ENCODE measurements at regions not wholly inside any gene's neighbourhood (a gene's known extent, or its start where the extent isn't known, plus 50 kb on each side); places are given as distances from the start of the nearest gene placed in this dataset.

DNA sequence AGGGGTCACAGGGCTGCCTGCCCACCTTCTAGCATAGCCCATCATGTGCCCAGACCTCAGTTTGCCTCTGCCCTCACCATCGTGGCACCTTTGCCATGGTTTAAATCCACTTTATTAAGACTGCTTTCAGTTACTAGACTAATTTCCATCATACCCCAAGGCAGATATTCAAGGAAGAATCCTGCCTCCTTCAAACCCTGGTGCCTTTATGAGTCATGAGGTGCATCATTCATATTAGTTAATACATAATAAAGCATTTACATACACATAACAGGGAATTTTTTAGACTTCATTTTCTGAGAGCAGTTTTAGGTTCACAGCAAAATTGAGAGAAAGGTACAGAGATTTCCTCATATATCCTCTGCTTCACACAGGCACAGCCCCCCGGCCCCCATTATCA is 62.8 kb downstream of the CXCL12 start:
- no peak for ATAC-seq
- no peak for TF ChIP-seq RARB (CRISPR knock-in tag; IDR thresholded peaks at IDR 0.05)
- no peak for TF ChIP-seq TCF4 (CRISPR knock-in tag; IDR thresholded peaks at IDR 0.05; ENCODE audit: borderline replicate concordance)
- no peak for TF ChIP-seq ZNF8 (CRISPR knock-in tag; IDR thresholded peaks at IDR 0.05)
- TF ChIP-seq ESRRG (CRISPR knock-in tag; IDR thresholded peaks at IDR 0.05), result no peak
- TF ChIP-seq ZC3H10 (CRISPR knock-in tag; IDR thresholded peaks at IDR 0.05), result no peak
- TF ChIP-seq, protein P1, sequence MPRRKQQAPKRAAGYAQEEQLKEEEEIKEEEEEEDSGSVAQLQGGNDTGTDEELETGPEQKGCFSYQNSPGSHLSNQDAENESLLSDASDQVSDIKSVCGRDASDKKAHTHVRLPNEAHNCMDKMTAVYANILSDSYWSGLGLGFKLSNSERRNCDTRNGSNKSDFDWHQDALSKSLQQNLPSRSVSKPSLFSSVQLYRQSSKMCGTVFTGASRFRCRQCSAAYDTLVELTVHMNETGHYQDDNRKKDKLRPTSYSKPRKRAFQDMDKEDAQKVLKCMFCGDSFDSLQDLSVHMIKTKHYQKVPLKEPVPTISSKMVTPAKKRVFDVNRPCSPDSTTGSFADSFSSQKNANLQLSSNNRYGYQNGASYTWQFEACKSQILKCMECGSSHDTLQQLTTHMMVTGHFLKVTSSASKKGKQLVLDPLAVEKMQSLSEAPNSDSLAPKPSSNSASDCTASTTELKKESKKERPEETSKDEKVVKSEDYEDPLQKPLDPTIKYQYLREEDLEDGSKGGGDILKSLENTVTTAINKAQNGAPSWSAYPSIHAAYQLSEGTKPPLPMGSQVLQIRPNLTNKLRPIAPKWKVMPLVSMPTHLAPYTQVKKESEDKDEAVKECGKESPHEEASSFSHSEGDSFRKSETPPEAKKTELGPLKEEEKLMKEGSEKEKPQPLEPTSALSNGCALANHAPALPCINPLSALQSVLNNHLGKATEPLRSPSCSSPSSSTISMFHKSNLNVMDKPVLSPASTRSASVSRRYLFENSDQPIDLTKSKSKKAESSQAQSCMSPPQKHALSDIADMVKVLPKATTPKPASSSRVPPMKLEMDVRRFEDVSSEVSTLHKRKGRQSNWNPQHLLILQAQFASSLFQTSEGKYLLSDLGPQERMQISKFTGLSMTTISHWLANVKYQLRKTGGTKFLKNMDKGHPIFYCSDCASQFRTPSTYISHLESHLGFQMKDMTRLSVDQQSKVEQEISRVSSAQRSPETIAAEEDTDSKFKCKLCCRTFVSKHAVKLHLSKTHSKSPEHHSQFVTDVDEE (CRISPR knock-in tag; IDR thresholded peaks at IDR 0.05), result no peak
- no peak for TF ChIP-seq CSDC2 (CRISPR knock-in tag; IDR thresholded peaks at IDR 0.05)
- TF ChIP-seq, protein P2, sequence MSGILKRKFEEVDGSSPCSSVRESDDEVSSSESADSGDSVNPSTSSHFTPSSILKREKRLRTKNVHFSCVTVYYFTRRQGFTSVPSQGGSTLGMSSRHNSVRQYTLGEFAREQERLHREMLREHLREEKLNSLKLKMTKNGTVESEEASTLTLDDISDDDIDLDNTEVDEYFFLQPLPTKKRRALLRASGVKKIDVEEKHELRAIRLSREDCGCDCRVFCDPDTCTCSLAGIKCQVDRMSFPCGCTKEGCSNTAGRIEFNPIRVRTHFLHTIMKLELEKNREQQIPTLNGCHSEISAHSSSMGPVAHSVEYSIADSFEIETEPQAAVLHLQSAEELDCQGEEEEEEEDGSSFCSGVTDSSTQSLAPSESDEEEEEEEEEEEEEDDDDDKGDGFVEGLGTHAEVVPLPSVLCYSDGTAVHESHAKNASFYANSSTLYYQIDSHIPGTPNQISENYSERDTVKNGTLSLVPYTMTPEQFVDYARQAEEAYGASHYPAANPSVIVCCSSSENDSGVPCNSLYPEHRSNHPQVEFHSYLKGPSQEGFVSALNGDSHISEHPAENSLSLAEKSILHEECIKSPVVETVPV (CRISPR knock-in tag; IDR thresholded peaks at IDR 0.05), result no peak

DNA sequence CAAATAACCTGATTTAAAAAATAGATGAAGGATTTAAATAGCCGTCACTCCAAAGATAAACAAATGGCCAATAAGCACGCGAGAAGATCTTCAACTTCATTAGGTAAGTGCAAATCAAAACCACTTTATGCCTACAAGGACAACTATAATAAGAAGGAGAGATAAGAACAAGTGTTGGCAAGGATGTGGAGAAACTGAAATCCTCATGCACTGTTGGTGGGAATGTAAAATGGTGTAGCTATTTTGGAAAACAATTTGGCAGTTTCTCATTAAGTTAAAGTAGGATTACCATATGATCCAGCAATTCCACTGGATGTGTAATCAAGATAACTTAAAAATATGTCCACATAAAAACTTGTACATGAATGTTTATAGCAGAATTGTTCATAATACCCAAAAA is 64.1 kb downstream of the CXCL12 start:
- no peak for TF ChIP-seq ZNF70 (CRISPR knock-in tag; IDR thresholded peaks at IDR 0.05)
- TF ChIP-seq ISL1 (CRISPR knock-in tag; IDR thresholded peaks at IDR 0.05), result no peak
- TF ChIP-seq, protein P3, sequence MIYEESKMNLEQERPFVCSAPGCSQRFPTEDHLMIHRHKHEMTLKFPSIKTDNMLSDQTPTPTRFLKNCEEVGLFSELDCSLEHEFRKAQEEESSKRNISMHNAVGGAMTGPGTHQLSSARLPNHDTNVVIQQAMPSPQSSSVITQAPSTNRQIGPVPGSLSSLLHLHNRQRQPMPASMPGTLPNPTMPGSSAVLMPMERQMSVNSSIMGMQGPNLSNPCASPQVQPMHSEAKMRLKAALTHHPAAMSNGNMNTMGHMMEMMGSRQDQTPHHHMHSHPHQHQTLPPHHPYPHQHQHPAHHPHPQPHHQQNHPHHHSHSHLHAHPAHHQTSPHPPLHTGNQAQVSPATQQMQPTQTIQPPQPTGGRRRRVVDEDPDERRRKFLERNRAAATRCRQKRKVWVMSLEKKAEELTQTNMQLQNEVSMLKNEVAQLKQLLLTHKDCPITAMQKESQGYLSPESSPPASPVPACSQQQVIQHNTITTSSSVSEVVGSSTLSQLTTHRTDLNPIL (CRISPR knock-in tag; IDR thresholded peaks at IDR 0.05; ENCODE audit: low read depth), result no peak
- no peak for TF ChIP-seq OSR1 (CRISPR knock-in tag; IDR thresholded peaks at IDR 0.05)
- no peak for TF ChIP-seq PPARA (CRISPR knock-in tag; IDR thresholded peaks at IDR 0.05; ENCODE audit: borderline replicate concordance)
- TF ChIP-seq, protein P4, sequence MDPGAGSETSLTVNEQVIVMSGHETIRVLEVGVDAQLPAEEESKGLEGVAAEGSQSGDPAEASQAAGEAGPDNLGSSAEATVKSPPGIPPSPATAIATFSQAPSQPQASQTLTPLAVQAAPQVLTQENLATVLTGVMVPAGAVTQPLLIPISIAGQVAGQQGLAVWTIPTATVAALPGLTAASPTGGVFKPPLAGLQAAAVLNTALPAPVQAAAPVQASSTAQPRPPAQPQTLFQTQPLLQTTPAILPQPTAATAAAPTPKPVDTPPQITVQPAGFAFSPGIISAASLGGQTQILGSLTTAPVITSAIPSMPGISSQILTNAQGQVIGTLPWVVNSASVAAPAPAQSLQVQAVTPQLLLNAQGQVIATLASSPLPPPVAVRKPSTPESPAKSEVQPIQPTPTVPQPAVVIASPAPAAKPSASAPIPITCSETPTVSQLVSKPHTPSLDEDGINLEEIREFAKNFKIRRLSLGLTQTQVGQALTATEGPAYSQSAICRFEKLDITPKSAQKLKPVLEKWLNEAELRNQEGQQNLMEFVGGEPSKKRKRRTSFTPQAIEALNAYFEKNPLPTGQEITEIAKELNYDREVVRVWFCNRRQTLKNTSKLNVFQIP (CRISPR knock-in tag; IDR thresholded peaks at IDR 0.05; ENCODE audit: borderline replicate concordance, low read depth), result no peak
- TF ChIP-seq RARB (CRISPR knock-in tag; IDR thresholded peaks at IDR 0.05), result no peak
- TF ChIP-seq ARNTL (CRISPR knock-in tag; IDR thresholded peaks at IDR 0.05; ENCODE audit: borderline replicate concordance, low read depth), result no peak
- no peak for TF ChIP-seq BACH2 (CRISPR knock-in tag; IDR thresholded peaks at IDR 0.05; ENCODE audit: borderline replicate concordance)
- no peak for TF ChIP-seq ESRRG (CRISPR knock-in tag; IDR thresholded peaks at IDR 0.05)
- no peak for TF ChIP-seq ZC3H10 (CRISPR knock-in tag; IDR thresholded peaks at IDR 0.05)
- TF ChIP-seq GLIS3 (CRISPR knock-in tag; IDR thresholded peaks at IDR 0.05), result no peak
- TF ChIP-seq, protein P1 (CRISPR knock-in tag; IDR thresholded peaks at IDR 0.05), result no peak
- ATAC-seq, result no peak

DNA sequence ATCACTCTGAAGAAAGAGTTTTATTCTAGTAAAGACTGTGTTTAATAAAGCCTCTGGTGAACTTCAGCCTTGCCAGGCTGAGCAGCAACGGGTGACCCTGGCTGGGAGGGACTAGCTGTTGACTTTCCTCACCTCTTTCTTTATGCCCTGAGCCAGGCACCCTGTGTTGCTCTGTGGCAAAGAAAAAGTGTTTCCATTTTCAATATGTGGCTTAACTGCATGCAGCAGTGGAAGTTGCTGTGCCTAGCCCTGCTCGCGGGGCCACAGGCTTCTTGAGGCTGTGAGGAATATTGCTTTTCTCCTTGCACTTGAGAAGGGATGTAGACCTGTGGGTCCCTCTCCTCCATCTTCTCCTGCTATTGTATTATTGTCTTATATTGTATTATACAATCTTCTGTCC is 67.0 kb downstream of the CXCL12 start:
- ATAC-seq, result no peak
- TF ChIP-seq CSDC2 (CRISPR knock-in tag; IDR thresholded peaks at IDR 0.05) (no peak), ZFP30 (CRISPR knock-in tag; IDR thresholded peaks at IDR 0.05) (no peak), ZNF70 (CRISPR knock-in tag; IDR thresholded peaks at IDR 0.05) (no peak), SNAI2 (CRISPR knock-in tag; IDR thresholded peaks at IDR 0.05) (no peak), TOX (CRISPR knock-in tag; IDR thresholded peaks at IDR 0.05; ENCODE audit: borderline replicate concordance) (no peak), ARNTL (CRISPR knock-in tag; IDR thresholded peaks at IDR 0.05; ENCODE audit: borderline replicate concordance, low read depth) (no peak), BACH2 (CRISPR knock-in tag; IDR thresholded peaks at IDR 0.05; ENCODE audit: borderline replicate concordance) (no peak)
- TF ChIP-seq, protein P4 (CRISPR knock-in tag; IDR thresholded peaks at IDR 0.05; ENCODE audit: borderline replicate concordance, low read depth), result no peak
- TF ChIP-seq, protein P5, sequence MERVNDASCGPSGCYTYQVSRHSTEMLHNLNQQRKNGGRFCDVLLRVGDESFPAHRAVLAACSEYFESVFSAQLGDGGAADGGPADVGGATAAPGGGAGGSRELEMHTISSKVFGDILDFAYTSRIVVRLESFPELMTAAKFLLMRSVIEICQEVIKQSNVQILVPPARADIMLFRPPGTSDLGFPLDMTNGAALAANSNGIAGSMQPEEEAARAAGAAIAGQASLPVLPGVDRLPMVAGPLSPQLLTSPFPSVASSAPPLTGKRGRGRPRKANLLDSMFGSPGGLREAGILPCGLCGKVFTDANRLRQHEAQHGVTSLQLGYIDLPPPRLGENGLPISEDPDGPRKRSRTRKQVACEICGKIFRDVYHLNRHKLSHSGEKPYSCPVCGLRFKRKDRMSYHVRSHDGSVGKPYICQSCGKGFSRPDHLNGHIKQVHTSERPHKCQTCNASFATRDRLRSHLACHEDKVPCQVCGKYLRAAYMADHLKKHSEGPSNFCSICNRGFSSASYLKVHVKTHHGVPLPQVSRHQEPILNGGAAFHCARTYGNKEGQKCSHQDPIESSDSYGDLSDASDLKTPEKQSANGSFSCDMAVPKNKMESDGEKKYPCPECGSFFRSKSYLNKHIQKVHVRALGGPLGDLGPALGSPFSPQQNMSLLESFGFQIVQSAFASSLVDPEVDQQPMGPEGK (CRISPR knock-in tag; IDR thresholded peaks at IDR 0.05; ENCODE audit: borderline replicate concordance), result no peak
- TF ChIP-seq, protein P1 (CRISPR knock-in tag; IDR thresholded peaks at IDR 0.05), result no peak

Data from SK-N-SH treated with all-trans-retinoic acid at 6 μM for 48 hours (cell line).